ENCODE measurements at regions not wholly inside any gene's neighbourhood (a gene's known extent, or its start where the extent isn't known, plus 50 kb on each side); places are given as distances from the start of the nearest gene placed in this dataset.
A peak's percentile ranks its signal among the peaks of the same experiment; 100 is the strongest.
"Not testable (repeated sequence)": the region's sequence is repeated elsewhere in the genome, so short reads cannot be mapped to it uniquely, and the experiment has no call there.

DNA sequence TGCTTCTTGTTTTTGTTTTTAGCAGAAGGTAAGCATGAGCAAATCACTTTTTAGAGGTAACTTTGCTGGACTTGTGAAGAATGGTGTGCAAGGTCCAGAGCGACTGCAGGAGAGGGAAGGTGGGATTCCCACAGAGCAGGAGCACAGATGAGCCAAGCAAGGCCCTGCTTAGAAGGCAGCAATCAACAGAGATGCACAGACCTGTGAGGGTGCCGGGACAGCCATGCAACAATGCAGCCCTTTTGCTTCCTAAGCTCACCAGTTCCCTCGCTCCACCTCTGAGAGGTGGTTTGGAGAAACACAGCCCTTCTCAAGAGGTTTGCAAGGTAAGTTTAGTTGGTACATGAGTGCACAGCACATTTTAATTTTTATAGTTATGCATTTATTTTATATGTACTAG is 85.1 kb upstream of the FBXO28 start:
- not testable (repeated sequence) for DNase-seq (ENCODE audit: low read depth)

GRCh38 chr1:224023122-224023521 is 90.8 kb upstream of the FBXO28 start:
- DNase-seq (ENCODE audit: low read depth), result not testable (repeated sequence)

DNA sequence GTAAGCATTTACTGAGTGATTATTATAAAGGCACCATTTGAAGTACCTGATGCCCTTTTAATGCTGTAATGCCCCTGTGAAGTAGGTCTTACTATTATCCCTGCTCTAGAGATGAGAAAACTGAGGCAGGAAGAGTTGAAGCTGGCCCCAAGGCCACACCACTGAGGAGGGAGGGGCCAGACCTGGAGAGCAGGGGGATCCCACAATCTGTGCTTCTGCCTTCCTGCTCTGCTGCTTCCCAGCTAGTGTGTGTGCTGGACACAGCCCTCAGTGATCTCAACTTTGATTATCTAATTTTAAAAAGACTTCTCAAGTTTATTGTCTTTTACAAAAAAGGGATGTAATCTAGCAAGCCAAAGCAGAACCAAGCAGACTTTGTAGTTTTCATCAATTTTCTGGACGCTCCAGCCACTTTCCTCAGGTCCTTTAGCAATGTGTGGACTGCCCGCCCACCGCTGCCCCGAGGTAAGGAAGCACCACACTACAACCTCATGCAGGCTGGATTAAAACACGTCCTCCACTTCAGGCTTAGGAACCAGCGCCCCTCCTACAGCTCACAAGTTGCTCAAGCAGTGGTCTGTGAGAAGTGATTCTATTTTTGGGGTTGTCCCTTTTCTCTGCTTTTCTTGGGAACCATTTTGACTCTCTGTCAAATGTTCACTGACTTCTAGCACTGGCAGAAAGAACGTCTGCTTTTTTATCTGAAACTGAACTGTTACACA is 91.5 kb upstream of the FBXO28 start:
- DNase-seq (ENCODE audit: low read depth), result not testable (repeated sequence)

- DNase-seq (ENCODE audit: low read depth), result not testable (repeated sequence)
These were observed 94.0 kb upstream of the FBXO28 start for GRCh38 chr1:224019866-224020265.

GRCh38 chr1:224015782-224016181 is 98.1 kb upstream of the FBXO28 start:
- DNase-seq (ENCODE audit: low read depth), result not testable (repeated sequence)

GRCh38 chr1:224014330-224014649 is 99.6 kb upstream of the FBXO28 start:
- DNase-seq (ENCODE audit: low read depth), result no peak

DNA sequence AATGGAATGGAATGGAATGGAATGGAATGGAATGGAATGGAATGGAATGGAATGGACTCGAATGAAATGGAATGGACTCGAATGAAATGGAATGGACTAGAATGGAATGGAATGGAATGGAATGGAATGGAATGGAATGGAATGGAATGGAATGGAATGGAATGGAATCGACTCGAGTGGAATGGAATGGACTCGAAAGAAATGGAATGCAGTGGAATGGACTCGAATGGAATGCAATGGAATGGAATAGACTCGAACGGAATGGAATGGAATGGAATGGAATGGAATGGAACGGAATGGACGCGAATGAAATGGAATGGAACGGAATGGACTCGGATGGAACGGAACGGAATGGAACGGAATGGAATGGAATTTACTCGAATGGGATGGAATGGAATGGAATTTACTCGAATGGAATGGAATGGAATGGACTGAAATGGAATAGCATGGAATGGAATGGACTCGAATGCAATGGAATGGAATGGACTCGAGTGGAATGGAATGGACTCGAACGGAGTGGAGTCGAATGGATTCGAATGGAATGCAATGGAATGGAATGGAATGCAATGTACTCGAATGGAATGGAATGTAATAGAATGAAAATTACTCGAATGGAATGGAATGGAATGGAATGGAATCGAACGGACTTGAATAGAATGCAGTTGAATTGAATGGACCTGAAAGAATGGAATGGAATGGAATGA is 100.1 kb upstream of the FBXO28 start:
- not testable (repeated sequence) for DNase-seq (ENCODE audit: low read depth)

DNA sequence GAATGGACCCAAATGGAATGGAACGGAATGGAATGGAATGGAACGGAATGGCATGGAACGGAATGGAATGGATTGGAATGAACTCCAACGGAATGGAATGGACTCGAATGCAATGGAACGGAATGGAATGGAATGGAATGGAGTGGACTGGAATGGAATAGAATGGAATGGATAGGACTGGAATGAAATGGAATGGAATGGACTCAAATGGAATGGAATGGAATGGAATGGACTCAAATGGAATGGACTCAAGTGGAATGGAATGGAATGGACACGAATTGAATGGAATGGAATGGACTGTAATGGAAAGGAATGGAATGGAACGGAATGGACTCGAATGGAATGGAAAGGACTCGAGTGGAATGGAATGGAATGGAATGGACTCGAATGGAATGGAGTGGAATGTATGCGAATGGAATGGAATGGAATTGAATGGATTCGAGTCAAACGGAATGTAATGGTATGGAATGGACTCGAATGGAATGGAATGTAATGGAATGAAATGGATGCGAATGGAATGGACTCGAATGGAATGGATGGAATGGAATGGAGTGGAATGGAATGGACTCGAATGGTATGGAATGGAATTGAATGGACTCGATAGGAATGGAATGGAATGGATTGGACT is 101.0 kb upstream of the FBXO28 start:
- DNase-seq (ENCODE audit: low read depth), result not testable (repeated sequence)

DNA sequence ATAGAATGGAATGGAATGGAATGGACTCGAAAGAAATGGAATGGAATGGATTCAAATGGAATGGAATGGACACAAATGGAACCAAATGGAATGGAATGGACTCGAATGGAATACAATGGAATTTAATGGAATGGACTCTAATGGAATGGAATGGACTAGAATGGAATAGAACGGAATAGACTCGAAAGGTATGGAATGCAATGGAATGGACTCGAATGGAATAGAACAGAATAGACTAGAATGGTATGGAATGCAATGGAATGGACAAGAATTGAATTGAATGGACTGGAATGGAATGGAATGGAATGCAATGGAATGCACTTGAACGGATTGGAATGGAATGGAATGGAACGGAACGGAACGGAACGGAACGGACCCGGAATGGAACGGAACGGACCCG is 101.7 kb upstream of the FBXO28 start:
- not testable (repeated sequence) for DNase-seq (ENCODE audit: low read depth)

GRCh38 chr1:224011751-224012150 is 102.2 kb upstream of the FBXO28 start:
- DNase-seq (ENCODE audit: low read depth), result not testable (repeated sequence)

- not testable (repeated sequence) for DNase-seq (ENCODE audit: low read depth)
These were observed 102.8 kb upstream of the FBXO28 start for GRCh38 chr1:224011153-224011552.

GRCh38 chr1:224005973-224006372 is 107.9 kb upstream of the FBXO28 start:
- not testable (repeated sequence) for DNase-seq (ENCODE audit: low read depth)

- DNase-seq (ENCODE audit: low read depth), result peak; percentile 44
These were observed 109.2 kb upstream of the FBXO28 start for GRCh38 chr1:224004552-224005315.

DNA sequence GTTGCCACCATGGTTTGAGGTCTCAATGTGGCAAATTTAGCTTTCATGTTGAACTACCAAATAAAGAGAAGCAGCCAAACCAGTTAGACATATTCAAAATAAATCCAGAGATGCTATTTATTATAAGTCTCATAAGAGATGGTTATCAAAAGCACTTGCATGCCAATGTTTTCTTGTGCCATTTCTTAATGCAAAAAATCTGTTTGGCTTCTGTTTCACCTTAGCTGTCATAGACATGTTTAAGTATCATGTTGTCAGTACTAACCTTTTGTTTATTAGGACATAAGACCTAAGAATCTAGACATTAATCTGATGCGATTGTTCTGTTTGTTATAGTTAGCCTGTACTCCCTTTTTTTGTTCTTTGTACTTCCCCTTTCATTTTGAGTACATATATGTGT is 110.0 kb upstream of the FBXO28 start:
- not testable (repeated sequence) for DNase-seq (ENCODE audit: low read depth)

- not testable (repeated sequence) for DNase-seq (ENCODE audit: low read depth)
These were observed 112.2 kb upstream of the FBXO28 start for GRCh38 chr1:224001757-224002156.

DNA sequence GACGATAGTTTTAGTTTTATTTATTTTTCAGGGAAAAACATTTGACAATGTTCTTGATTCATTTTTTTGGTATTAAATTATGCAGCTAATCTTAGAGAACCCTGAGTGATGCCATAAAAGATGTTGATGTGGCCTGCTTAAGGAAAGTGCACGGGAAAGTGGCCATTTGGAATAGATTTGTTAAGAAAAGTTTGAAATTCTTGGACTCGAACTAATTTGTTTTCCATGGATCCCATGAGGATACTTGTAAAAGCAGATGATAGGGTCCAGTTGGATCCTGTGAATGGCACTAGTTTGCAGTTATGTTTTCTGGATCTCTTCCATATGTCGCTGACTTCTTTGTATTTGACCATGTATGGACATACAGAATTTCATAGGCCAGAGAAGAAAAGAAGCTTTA is 114.2 kb upstream of the FBXO28 start:
- not testable (repeated sequence) for DNase-seq (ENCODE audit: low read depth)

DNA sequence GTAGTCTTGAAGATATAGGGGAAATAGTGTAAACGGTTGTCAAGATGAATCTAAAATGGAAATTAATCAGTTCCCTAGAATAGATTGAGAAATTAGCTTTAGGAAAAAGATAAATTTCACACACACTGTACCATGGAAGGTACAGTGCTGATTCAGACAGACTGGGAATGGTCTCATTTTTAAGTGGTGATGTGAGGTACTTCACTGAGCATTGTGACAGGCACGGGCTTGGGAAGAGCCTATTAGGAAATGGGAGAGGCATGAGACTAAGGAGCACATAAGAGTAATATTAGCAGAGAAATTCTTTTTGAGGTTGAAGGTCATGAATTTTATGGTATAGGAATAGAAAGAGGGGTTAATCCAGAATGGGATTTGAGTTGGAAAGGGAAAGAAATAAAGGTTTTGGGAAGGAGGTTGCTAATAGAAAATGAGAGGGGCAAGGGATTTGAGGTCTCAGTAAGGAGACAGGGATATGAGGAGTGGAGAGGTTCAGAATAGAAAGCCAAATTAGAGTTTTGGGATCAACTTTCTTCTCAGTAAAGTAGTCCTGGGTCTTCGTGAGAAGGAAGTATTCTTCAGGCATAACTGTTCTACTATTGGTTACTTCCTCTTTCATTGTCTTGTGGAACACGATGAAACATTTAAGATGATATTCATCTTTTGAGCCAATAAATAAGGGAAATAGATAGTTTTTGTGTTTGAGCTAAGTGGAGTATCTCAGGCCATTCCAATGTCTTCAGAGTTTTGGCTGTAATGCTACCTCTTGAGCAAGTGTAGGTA is 115.0 kb upstream of the FBXO28 start:
- DNase-seq (ENCODE audit: low read depth), result not testable (repeated sequence)

DNA sequence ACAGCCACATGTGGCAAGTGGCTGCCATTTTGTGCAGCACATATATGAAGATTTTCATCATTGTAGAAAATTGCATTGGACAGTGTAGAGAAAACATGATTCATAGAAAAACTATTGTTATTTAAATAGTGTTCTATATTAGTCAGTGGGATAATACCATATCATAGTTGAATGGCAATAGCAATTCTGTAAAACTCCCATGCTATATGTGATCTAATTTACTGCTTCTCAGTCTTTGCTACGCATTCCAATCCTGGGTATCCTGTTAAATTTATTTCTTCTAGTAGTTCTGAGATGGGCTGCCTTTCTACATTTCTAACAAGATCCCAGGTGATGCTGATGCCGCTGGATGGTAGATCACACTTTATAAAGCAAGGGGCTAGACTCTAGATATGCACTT is 117.5 kb upstream of the FBXO28 start:
- peak; percentile 30 for DNase-seq (ENCODE audit: low read depth)

- DNase-seq (ENCODE audit: low read depth), result peak; percentile 99
These were observed 121.3 kb upstream of the FBXO28 start for GRCh38 chr1:223992456-223993246.

- not testable (repeated sequence) for DNase-seq (ENCODE audit: low read depth)
These were observed 122.5 kb upstream of the FBXO28 start for GRCh38 chr1:223991297-223991857.
